RWPE2 (cell line): ENCODE measurements at regions not wholly inside any gene's neighbourhood (a gene's known extent, or its start where the extent isn't known, plus 50 kb on each side); places are given as distances from the start of the nearest gene placed in this dataset.
A peak's percentile ranks its signal among the peaks of the same experiment; 100 is the strongest.

ENCODE experiments used
- ATAC-seq: fragments of 200-7000 bp; cut with Tn5 transposase; 3 replicates; pipeline ENCODE4 v1.9.1; 2021; ENCODE audit warnings: low read depth
- DNase-seq: peaks from one replicate; pipeline ENCODE4 v3.0.0-alpha.2; 2020; ENCODE audit warnings: low spot score
- H3K27ac ChIP-seq: fragments of 450-650 bp; 2 replicates; pipeline ENCODE4 v1.5.1; 2017; ENCODE audit warnings: mild to moderate bottlenecking; ENCODE audit not compliant: poor library complexity, severe bottlenecking
- H3K27me3 ChIP-seq: fragments of 250-450 bp; sonication (Bioruptor Pico); 2 replicates; pipeline ENCODE4 v1.5.1; 2021; ENCODE audit warnings: mild to moderate bottlenecking, moderate library complexity; ENCODE audit not compliant: insufficient read depth, poor library complexity, severe bottlenecking
- H3K36me3 ChIP-seq: fragments of 250-450 bp; sonication (Bioruptor Pico); 2 replicates; pipeline ENCODE4 v1.5.1; 2020; ENCODE audit warnings: low read depth, mild to moderate bottlenecking, moderate library complexity
- H3K4me1 ChIP-seq: fragments of 250-450 bp; sonication (Bioruptor Pico); 2 replicates; pipeline ENCODE4 v1.5.1; 2021; ENCODE audit warnings: mild to moderate bottlenecking, moderate library complexity; ENCODE audit not compliant: insufficient read depth, poor library complexity, severe bottlenecking
- H3K4me3 ChIP-seq: fragments of 250-450 bp; sonication (Bioruptor Pico); 2 replicates; pipeline ENCODE4 v1.5.1; 2021; ENCODE audit warnings: mild to moderate bottlenecking, moderate library complexity; ENCODE audit not compliant: severe bottlenecking
- H3K9me3 ChIP-seq: fragments of 250-450 bp; sonication (Bioruptor Pico); 2 replicates; pipeline ENCODE4 v1.5.1; 2021; ENCODE audit warnings: mild to moderate bottlenecking, moderate library complexity; ENCODE audit not compliant: severe bottlenecking
- TF ChIP-seq, protein P1 (sequence below): fragments of 450-650 bp; IDR thresholded peaks from one replicate; pipeline ENCODE4 v1.5.1; 2017; ENCODE audit warnings: mild to moderate bottlenecking, moderate library complexity; ENCODE audit not compliant: poor library complexity, severe bottlenecking

DNA sequence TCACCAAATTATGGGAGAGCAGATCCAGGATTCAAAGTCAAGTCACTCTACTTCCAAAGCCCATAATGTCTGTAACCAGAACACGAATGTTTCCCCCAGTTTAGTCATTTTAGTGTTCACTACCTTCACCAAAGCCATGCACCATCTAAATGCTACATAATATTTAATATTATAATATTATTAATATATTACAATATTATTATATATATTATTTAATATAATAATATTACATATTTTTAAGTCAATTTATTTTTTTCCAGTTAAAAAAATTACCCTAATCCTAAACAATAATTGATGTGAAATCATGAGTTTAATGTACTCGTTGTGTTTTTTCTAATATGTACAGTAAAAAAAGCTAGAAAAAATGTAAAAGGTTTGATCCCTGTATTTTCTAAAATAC lies 276.6 kb upstream of the TBL1XR1 start:
- H3K4me1 ChIP-seq, result peaks cover 18% of the 10 kb centered on the region
- H3K9me3 ChIP-seq, result no peaks in the 10 kb centered on the region
- H3K27ac ChIP-seq, result no peak overlapping the region
- H3K27me3 ChIP-seq, result no peaks in the 10 kb centered on the region
- no peak overlapping the region for H3K4me3 ChIP-seq
- ATAC-seq (no peak), DNase-seq (no peak)
- TF ChIP-seq, protein P1, sequence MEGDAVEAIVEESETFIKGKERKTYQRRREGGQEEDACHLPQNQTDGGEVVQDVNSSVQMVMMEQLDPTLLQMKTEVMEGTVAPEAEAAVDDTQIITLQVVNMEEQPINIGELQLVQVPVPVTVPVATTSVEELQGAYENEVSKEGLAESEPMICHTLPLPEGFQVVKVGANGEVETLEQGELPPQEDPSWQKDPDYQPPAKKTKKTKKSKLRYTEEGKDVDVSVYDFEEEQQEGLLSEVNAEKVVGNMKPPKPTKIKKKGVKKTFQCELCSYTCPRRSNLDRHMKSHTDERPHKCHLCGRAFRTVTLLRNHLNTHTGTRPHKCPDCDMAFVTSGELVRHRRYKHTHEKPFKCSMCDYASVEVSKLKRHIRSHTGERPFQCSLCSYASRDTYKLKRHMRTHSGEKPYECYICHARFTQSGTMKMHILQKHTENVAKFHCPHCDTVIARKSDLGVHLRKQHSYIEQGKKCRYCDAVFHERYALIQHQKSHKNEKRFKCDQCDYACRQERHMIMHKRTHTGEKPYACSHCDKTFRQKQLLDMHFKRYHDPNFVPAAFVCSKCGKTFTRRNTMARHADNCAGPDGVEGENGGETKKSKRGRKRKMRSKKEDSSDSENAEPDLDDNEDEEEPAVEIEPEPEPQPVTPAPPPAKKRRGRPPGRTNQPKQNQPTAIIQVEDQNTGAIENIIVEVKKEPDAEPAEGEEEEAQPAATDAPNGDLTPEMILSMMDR, result no peak
- no peaks in the 10 kb centered on the region for H3K36me3 ChIP-seq

DNA sequence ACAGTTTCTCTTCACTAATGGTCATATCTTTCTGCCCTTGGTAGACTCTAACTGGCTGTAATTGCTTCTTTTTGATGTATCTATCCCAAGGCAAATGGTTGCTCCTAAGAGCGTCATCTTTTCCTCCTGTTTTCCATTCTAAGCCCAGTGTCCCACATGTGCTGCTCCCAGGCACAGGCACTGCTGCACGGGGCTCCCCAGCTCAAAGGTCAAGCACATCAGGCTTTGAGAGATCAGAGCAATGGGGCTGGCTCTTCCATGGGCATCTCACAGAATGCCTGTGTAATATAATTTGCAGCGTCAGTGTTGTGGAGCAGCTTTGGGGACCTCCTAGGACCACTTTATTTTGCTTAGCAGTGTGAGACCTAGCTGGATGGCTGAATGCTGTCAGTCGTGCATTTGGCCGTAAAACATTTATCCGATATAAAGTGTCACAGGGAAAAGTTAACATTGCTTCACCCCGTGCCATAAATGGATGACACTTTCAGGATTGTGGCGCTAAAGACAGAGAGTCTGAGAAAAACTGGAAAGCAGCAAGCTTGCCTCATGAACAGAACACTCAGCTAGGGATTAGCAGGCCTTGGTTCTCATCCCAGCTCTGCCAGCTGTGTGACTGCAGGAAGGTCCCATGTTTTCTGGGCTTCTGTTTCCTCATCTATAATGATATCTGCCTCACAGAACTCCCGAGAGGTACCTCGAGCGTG lies 277.5 kb upstream of the TBL1XR1 start:
- TF ChIP-seq, protein P1, result no peak
- H3K9me3 ChIP-seq, result no peaks in the 10 kb centered on the region
- H3K36me3 ChIP-seq, result no peaks in the 10 kb centered on the region
- ATAC-seq (no peak), DNase-seq (no peak)
- peaks cover 22% of the 10 kb centered on the region for H3K4me1 ChIP-seq
- no peak overlapping the region for H3K4me3 ChIP-seq
- H3K27ac ChIP-seq, result no peak overlapping the region
- H3K27me3 ChIP-seq, result no peaks in the 10 kb centered on the region

DNA sequence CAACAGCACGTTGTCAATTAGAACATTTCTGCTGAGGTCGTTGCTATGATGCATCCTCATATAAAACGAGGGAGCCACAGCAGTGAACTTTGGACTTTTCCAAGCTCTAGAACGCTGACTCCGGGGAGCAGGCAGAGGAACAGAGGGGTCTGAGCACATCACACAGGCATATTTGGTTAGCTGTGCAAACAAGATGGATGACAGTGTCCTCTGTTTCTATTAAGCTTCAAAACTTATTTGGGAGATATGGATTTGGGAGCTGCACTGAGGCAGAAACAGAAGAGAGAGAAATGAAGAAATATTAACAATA lies 278.0 kb upstream of the TBL1XR1 start:
- no peak overlapping the region for H3K27ac ChIP-seq
- H3K4me3 ChIP-seq, result no peak overlapping the region
- no peaks in the 10 kb centered on the region for H3K36me3 ChIP-seq
- ATAC-seq, result no peak
- H3K9me3 ChIP-seq, result no peaks in the 10 kb centered on the region
- H3K27me3 ChIP-seq, result no peaks in the 10 kb centered on the region
- TF ChIP-seq, protein P1, result no peak
- peaks cover 22% of the 10 kb centered on the region for H3K4me1 ChIP-seq
- DNase-seq, result no peak

DNA sequence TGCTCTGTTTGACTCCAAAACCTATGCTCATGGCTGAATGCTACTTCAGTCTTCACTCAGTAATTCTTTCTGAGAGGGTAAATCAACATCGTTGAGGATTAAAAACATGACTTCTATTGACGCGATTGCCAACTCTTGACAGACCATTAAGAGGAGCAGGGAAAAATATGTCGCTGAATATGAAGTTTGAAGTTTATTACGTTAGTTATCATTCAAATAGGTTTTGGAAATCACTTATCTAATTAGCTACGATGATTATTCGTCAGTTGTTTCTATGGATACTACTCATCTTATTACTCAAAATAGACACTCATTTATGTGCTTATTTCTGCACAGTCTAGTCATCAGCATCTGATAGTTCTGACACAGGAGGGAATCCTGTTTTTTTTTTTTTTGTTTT lies 279.2 kb upstream of the TBL1XR1 start:
- H3K4me3 ChIP-seq, result no peak overlapping the region
- H3K36me3 ChIP-seq, result no peaks in the 10 kb centered on the region
- TF ChIP-seq, protein P1, result no peak
- no peaks in the 10 kb centered on the region for H3K27me3 ChIP-seq
- H3K27ac ChIP-seq, result no peak overlapping the region
- no peaks in the 10 kb centered on the region for H3K9me3 ChIP-seq
- DNase-seq (no peak), ATAC-seq (no peak)
- H3K4me1 ChIP-seq, result peaks cover 22% of the 10 kb centered on the region

DNA sequence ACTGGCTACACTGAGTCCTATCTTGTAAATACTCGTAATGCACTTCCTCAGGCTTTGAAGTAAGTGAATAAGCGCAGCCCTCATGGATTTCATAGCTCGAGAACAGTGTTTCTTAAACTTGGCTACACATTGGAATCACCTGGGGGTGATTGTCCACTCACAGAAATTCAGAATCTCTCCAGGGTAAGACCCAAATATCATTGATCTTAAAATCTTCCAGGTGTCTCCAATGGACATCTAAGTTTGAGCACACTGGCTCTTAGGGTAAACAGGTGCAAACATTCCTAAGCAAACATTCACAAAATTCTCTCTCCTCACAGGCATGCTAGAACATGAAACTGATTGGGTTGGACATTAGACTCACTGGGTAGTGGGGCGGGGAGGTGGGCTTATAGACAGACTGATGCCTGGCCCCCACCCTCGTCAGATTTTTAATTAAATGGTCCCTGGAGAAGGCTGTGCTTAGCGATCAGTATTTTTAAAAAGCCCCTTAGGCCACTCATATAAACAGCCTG lies 279.7 kb upstream of the TBL1XR1 start:
- Histone ChIP-seq H3K27me3 (no peaks in the 10 kb centered on the region), H3K9me3 (no peaks in the 10 kb centered on the region), H3K4me3 (no peak overlapping the region), H3K27ac (peak overlapping the region; percentile 88), H3K4me1 (peaks cover 22% of the 10 kb centered on the region), H3K36me3 (no peaks in the 10 kb centered on the region)
- ATAC-seq (no peak), DNase-seq (no peak)
- TF ChIP-seq, protein P1, result no peak
